Naive thymus-derived CD4-positive, alpha-beta T cell (primary cell): ENCODE measurements at regions not wholly inside any gene's neighbourhood (a gene's known extent, or its start where the extent isn't known, plus 50 kb on each side); places are given as distances from the start of the nearest gene placed in this dataset.
A peak's percentile ranks its signal among the peaks of the same experiment; 100 is the strongest.

Source experiments
- ATAC-seq: fragments of 150-1000 bp; cut with Tn5 transposase; 2 replicates; pipeline ENCODE4 v1.10.0; 2021; ENCODE audit warnings: mild to moderate bottlenecking, moderate library complexity
- CTCF ChIA-PET: fragments of 350-600 bp; sonication (Branson Sonifier 250); formaldehyde crosslinking; loops from one replicate; lab custom pipeline; 2021; ENCODE audit warnings: antibody characterized with exemption; lab: Charles Lee
- POLR2A ChIA-PET: fragments of 350-600 bp; sonication (Branson Sonifier 250); formaldehyde crosslinking; loops from one replicate; lab custom pipeline; 2021; ENCODE audit warnings: antibody characterized with exemption, inconsistent platforms; lab: Charles Lee
- DNase-seq, 9 donors: peaks; one replicate each; pipeline versions ENCODE4 v3.0.0 to v3.0.0-alpha.2; 2020 to 2022; ENCODE audit warnings: mixed read lengths in 1 of 9
- H3K27ac ChIP-seq: one replicate; pipeline ENCODE4 v1.7.0; 2013; ENCODE audit warnings: mild to moderate bottlenecking, low read depth, low read length, moderate library complexity
- H3K27me3 ChIP-seq, 2 donors: one replicate each; pipeline ENCODE4 v1.7.0; 2013; ENCODE audit warnings: low read length in 2 of 2, mild to moderate bottlenecking in 2 of 2, moderate library complexity in 2 of 2; ENCODE audit not compliant: control insufficient read depth in 2 of 2, insufficient read depth in 2 of 2
- H3K36me3 ChIP-seq, 3 experiments: 1 replicate in 2 of 3; 2 replicates in 1 of 3; pipeline ENCODE4 v1.7.0; 2013; ENCODE audit warnings: low read length in 3 of 3, mild to moderate bottlenecking in 3 of 3, moderate library complexity in 1 of 3; ENCODE audit not compliant: insufficient read depth in 3 of 3, control insufficient read depth in 2 of 3
- H3K4me1 ChIP-seq, 2 donors: one replicate each; pipeline ENCODE4 v1.7.0; 2013; ENCODE audit warnings: low read length in 2 of 2, mild to moderate bottlenecking in 2 of 2, moderate library complexity in 1 of 2; ENCODE audit not compliant: control insufficient read depth in 2 of 2, insufficient read depth in 2 of 2
- H3K4me3 ChIP-seq: 2 replicates; pipeline ENCODE4 v1.7.0; 2013; ENCODE audit warnings: mild to moderate bottlenecking, low read length
- H3K9me3 ChIP-seq, 3 experiments: 1 replicate in 2 of 3; 2 replicates in 1 of 3; pipeline ENCODE4 v1.7.0; 2013; ENCODE audit warnings: low read length in 3 of 3; ENCODE audit not compliant: control insufficient read depth in 2 of 3
- H3K27ac Mint-ChIP-seq, 9 donors: one replicate each; pipeline ENCODE4 v1.8.0; 2020 to 2022; ENCODE audit warnings: mixed read lengths in 9 of 9, mild to moderate bottlenecking in 8 of 9, moderate library complexity in 5 of 9, inconsistent platforms in 2 of 9
- H3K27me3 Mint-ChIP-seq, 5 donors: one replicate each; pipeline ENCODE4 v1.8.0; 2021 to 2022; ENCODE audit warnings: mixed read lengths in 5 of 5, mild to moderate bottlenecking in 1 of 5
- H3K36me3 Mint-ChIP-seq, 5 donors: one replicate each; pipeline ENCODE4 v1.8.0; 2020 to 2022; ENCODE audit warnings: mixed read lengths in 5 of 5, mild to moderate bottlenecking in 3 of 5, inconsistent platforms in 1 of 5
- H3K4me1 Mint-ChIP-seq, 7 donors: one replicate each; pipeline ENCODE4 v1.8.0; 2020 to 2022; ENCODE audit warnings: mixed read lengths in 7 of 7, mild to moderate bottlenecking in 3 of 7, inconsistent platforms in 1 of 7
- H3K4me3 Mint-ChIP-seq, 10 donors: one replicate each; pipeline ENCODE4 v1.8.0; 2020 to 2022; ENCODE audit warnings: mild to moderate bottlenecking in 10 of 10, mixed read lengths in 10 of 10, moderate library complexity in 6 of 10, inconsistent platforms in 2 of 10
- H3K9me3 Mint-ChIP-seq, 11 donors: one replicate each; pipeline ENCODE4 v1.8.0; 2020 to 2022; ENCODE audit warnings: mixed read lengths in 11 of 11, mild to moderate bottlenecking in 4 of 11, inconsistent platforms in 1 of 11, moderate library complexity in 1 of 11
- intact Hi-C, 2 donors: fragments of 100-400 bp; cut with micrococcal nuclease; formaldehyde crosslinking; loops; one replicate each; pipeline ENCODE4 v1.15.1; 2023

DNA sequence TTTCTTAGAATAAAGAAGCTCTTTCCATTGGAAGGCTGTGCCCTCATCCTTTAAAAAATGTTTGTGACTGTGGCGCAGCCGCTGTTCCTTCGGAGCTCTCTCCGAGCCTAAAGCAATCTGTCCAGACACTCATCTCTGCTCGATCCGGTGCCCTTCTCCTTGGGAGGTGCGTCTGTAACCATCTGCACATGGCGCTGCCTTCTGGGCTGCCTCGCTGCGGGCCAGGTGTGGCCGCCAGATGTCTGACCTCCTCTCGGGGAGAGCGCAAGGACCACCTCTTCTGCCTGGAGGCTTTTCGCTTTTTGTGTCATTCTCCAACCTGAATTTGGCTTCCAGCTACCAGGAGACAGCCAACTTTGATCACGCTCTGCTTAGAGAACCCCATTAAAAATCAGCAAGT, 153.4 kb upstream of the PTCH1 start:
- H3K27me3 ChIP-seq: no peaks in the 10 kb centered on the region
- peaks cover 0 to 4% (median 0%) of the 10 kb centered on the region in 7 donors for H3K4me1 Mint-ChIP-seq
- H3K4me1 ChIP-seq: no peaks in the 10 kb centered on the region
- H3K9me3 Mint-ChIP-seq: peaks cover 0 to 7% (median 0%) of the 10 kb centered on the region in 11 donors
- H3K36me3 Mint-ChIP-seq: no peaks in the 10 kb centered on the region
- no peak overlapping the region for H3K27ac Mint-ChIP-seq
- ChIA-PET CTCF (interaction anchor here (0.5 kb wide), 1 partner anchor 370 kb away, joined by 4 read pairs; no protein-coding TSS in a partner anchor), POLR2A (no interaction called here)
- H3K27me3 Mint-ChIP-seq: peaks cover 0 to 48% (median 22%) of the 10 kb centered on the region in 5 donors
- no peaks in the 10 kb centered on the region for H3K36me3 ChIP-seq
- no peaks in the 10 kb centered on the region for H3K9me3 ChIP-seq
- H3K4me3 ChIP-seq: no peak overlapping the region
- no peak overlapping the region for H3K4me3 Mint-ChIP-seq
- intact Hi-C loops: no loop called here
- H3K27ac ChIP-seq: no peak overlapping the region
- DNase-seq: no peak
- ATAC-seq: no peak

DNA sequence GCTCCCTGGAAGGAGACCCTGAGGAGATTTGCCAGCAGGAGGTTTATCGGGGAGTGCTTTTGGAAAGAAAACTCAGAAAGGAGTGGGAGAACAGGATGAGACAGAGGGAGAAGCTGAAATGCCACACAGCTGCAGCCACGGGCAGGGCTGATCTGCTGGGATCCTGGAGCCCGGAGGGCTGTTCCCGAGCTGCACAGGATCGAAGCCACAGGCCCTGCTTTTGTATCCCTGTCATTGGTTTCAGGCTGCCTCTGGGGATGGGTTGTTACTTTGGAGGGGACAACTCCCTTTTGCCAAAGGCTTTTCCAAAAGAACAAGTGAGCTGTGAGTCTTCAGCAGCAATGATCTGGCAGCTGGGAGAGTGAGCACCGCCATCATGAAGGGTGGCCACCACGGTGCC, 152.5 kb upstream of the PTCH1 start:
- Mint-ChIP-seq H3K9me3 (peaks cover 0 to 7% (median 0%) of the 10 kb centered on the region in 11 donors), H3K36me3 (no peaks in the 10 kb centered on the region), H3K4me3 (no peak overlapping the region), H3K27ac (no peak overlapping the region), H3K27me3 (peaks cover 0 to 45% (median 17%) of the 10 kb centered on the region in 5 donors), H3K4me1 (peaks cover 0 to 4% (median 0%) of the 10 kb centered on the region in 7 donors)
- Histone ChIP-seq H3K36me3 (no peaks in the 10 kb centered on the region), H3K27ac (no peak overlapping the region), H3K4me1 (no peaks in the 10 kb centered on the region), H3K4me3 (no peak overlapping the region), H3K27me3 (no peaks in the 10 kb centered on the region), H3K9me3 (no peaks in the 10 kb centered on the region)
- intact Hi-C loops: no loop called here
- ATAC-seq: no peak
- POLR2A ChIA-PET: no interaction called here
- CTCF ChIA-PET: interaction anchor here (1.3 kb wide), 1 partner anchor 8 kb away, joined by 3 read pairs; no protein-coding TSS in a partner anchor
- no peak for DNase-seq

DNA sequence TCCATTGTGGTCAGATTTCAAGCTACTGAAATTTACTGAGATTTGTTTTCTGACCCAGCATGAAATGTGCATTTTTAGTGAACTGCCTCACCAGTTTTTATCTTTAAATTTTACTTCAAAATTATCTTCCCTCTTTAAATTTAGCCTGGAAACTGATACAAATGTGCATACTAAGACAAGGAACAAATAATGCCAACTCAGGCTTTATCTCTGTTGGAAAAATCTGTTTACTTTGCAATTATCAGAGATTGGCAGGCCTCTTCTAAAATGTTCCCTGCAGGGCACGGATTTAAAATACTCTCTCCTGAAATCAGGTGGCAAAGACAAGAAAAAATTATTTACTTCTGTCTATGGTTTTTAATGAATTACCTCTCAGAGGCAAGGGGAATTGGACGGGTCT, 151.0 kb upstream of the PTCH1 start:
- no peak overlapping the region for H3K4me3 ChIP-seq
- H3K4me3 Mint-ChIP-seq: no peak overlapping the region
- ATAC-seq (no peak), DNase-seq (no peak)
- no peaks in the 10 kb centered on the region for H3K36me3 ChIP-seq
- H3K27ac ChIP-seq: no peak overlapping the region
- intact Hi-C loops: no loop called here
- no peaks in the 10 kb centered on the region for H3K36me3 Mint-ChIP-seq
- H3K27me3 Mint-ChIP-seq: peaks cover 0 to 43% (median 17%) of the 10 kb centered on the region in 5 donors
- no peaks in the 10 kb centered on the region for H3K9me3 ChIP-seq
- H3K27me3 ChIP-seq: no peaks in the 10 kb centered on the region
- H3K27ac Mint-ChIP-seq: no peak overlapping the region
- H3K9me3 Mint-ChIP-seq: peaks cover 0 to 5% (median 0%) of the 10 kb centered on the region in 11 donors
- no peaks in the 10 kb centered on the region for H3K4me1 ChIP-seq
- H3K4me1 Mint-ChIP-seq: peaks cover 0 to 6% (median 0%) of the 10 kb centered on the region in 7 donors
- ChIA-PET CTCF (interaction anchor here (1.3 kb wide), 1 partner anchor 10 kb away, joined by 3 read pairs; no protein-coding TSS in a partner anchor), POLR2A (no interaction called here)

DNA sequence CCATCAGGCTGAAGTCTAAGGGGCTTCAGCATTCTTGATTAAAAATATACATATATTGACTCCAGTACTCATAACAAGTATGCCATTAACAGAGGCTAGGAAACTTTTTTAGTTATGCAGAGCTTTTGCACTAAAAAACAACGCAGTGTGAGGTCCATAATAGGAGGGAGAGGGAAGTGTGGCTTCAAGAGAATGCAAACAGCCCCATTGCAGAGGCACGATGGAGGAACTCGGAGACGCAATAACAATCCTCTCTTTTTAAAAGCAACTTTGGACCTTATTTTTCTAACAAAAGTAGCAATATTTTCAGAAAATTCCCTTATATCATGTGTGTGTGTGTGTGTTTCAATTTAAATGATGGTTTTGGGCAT, 150.0 kb upstream of the PTCH1 start:
- H3K4me3 ChIP-seq: no peak overlapping the region
- no peak for ATAC-seq
- no peaks in the 10 kb centered on the region for H3K27me3 ChIP-seq
- no peak overlapping the region for H3K27ac Mint-ChIP-seq
- H3K36me3 ChIP-seq: no peaks in the 10 kb centered on the region
- ChIA-PET CTCF (no interaction called here), POLR2A (no interaction called here)
- H3K4me1 ChIP-seq: no peaks in the 10 kb centered on the region
- H3K27ac ChIP-seq: no peak overlapping the region
- peaks cover 0 to 1% (median 0%) of the 10 kb centered on the region in 11 donors for H3K9me3 Mint-ChIP-seq
- H3K4me1 Mint-ChIP-seq: peaks cover 0 to 6% (median 0%) of the 10 kb centered on the region in 7 donors
- H3K36me3 Mint-ChIP-seq: no peaks in the 10 kb centered on the region
- intact Hi-C loops: no loop called here
- no peak overlapping the region for H3K4me3 Mint-ChIP-seq
- DNase-seq: no peak
- no peaks in the 10 kb centered on the region for H3K9me3 ChIP-seq
- H3K27me3 Mint-ChIP-seq: peaks cover 0 to 36% (median 17%) of the 10 kb centered on the region in 5 donors

- Mint-ChIP-seq H3K27me3 (peaks cover 0 to 35% (median 17%) of the 10 kb centered on the region in 5 donors), H3K27ac (no peak overlapping the region), H3K4me1 (peaks cover 0 to 6% (median 0%) of the 10 kb centered on the region in 7 donors), H3K4me3 (no peak overlapping the region), H3K36me3 (no peaks in the 10 kb centered on the region), H3K9me3 (peaks cover 0 to 1% (median 0%) of the 10 kb centered on the region in 11 donors)
- Histone ChIP-seq H3K4me1 (no peaks in the 10 kb centered on the region), H3K36me3 (no peaks in the 10 kb centered on the region), H3K27me3 (no peaks in the 10 kb centered on the region), H3K27ac (no peak overlapping the region), H3K9me3 (no peaks in the 10 kb centered on the region), H3K4me3 (no peak overlapping the region)
- ATAC-seq (no peak), DNase-seq (no peak)
- POLR2A ChIA-PET: no interaction called here
- CTCF ChIA-PET: no interaction called here
- intact Hi-C loops: no loop called here
These were observed 149.5 kb upstream of the PTCH1 start for GRCh38 chr9:95666096-95666784.

DNA sequence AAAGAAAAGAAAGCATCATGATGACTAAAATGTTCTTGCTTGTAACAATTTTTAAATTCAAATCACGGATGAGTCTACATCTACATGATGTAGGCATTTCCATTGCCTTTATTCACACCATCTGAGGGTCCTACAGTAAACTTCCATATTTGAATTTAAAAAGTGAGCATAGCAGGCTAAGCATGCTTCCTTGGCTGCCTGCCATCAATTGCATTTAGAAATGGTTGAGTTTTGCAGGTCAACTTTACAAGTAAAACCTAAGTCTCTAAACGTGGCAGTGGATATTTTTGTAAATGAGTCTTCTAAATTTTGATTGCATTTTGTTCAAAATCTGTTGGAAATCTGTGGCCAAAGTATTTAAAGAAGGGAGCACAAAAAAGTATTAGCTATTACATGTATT, 136.5 kb upstream of the PTCH1 start:
- intact Hi-C loops: no loop called here
- Mint-ChIP-seq H3K36me3 (peaks cover 0 to 3% (median 0%) of the 10 kb centered on the region in 5 donors), H3K9me3 (peaks cover 0 to 3% (median 1%) of the 10 kb centered on the region in 11 donors), H3K27ac (no peak overlapping the region), H3K4me1 (peaks cover 0 to 3% (median 0%) of the 10 kb centered on the region in 7 donors), H3K27me3 (peaks cover 0 to 9% (median 0%) of the 10 kb centered on the region in 5 donors), H3K4me3 (no peak overlapping the region)
- no peaks in the 10 kb centered on the region for H3K36me3 ChIP-seq
- no peak overlapping the region for H3K4me3 ChIP-seq
- H3K4me1 ChIP-seq: no peaks in the 10 kb centered on the region
- H3K27me3 ChIP-seq: no peaks in the 10 kb centered on the region
- CTCF ChIA-PET: no interaction called here
- ATAC-seq (no peak), DNase-seq (no peak)
- POLR2A ChIA-PET: no interaction called here
- H3K9me3 ChIP-seq: no peaks in the 10 kb centered on the region
- H3K27ac ChIP-seq: no peak overlapping the region

- Histone ChIP-seq H3K9me3 (no peaks in the 10 kb centered on the region), H3K4me1 (no peaks in the 10 kb centered on the region), H3K4me3 (no peak overlapping the region), H3K27ac (no peak overlapping the region), H3K27me3 (no peaks in the 10 kb centered on the region), H3K36me3 (no peaks in the 10 kb centered on the region)
- CTCF ChIA-PET: interaction anchor here (0.6 to 0.7 kb wide), 2 partner anchors 8 to 39 kb away, joined by 3 to 4 read pairs; no protein-coding TSS in a partner anchor
- no peak for ATAC-seq
- H3K9me3 Mint-ChIP-seq: peaks cover 0 to 3% (median 0%) of the 10 kb centered on the region in 11 donors
- intact Hi-C loops: no loop called here
- no peaks in the 10 kb centered on the region for H3K36me3 Mint-ChIP-seq
- H3K4me1 Mint-ChIP-seq: peaks cover 0 to 3% (median 0%) of the 10 kb centered on the region in 7 donors
- peak overlapping the region in 1 of 9 donors; percentile 17 for H3K27ac Mint-ChIP-seq
- POLR2A ChIA-PET: no interaction called here
- H3K4me3 Mint-ChIP-seq: no peak overlapping the region
- H3K27me3 Mint-ChIP-seq: no peaks in the 10 kb centered on the region
- no peak for DNase-seq
These were observed 133.9 kb upstream of the PTCH1 start for GRCh38 chr9:95650720-95651119.
